RWPE2 (cell line): ENCODE measurements at regions not wholly inside any gene's neighbourhood (a gene's known extent, or its start where the extent isn't known, plus 50 kb on each side); places are given as distances from the start of the nearest gene placed in this dataset.
A peak's percentile ranks its signal among the peaks of the same experiment; 100 is the strongest.

Experiments
- ATAC-seq: fragments of 200-7000 bp; cut with Tn5 transposase; 3 replicates; pipeline ENCODE4 v1.9.1; 2021; ENCODE audit warnings: low read depth
- DNase-seq: peaks from one replicate; pipeline ENCODE4 v3.0.0-alpha.2; 2020; ENCODE audit warnings: low spot score
- H3K27ac ChIP-seq: fragments of 450-650 bp; 2 replicates; pipeline ENCODE4 v1.5.1; 2017; ENCODE audit warnings: mild to moderate bottlenecking; ENCODE audit not compliant: poor library complexity, severe bottlenecking
- H3K27me3 ChIP-seq: fragments of 250-450 bp; sonication (Bioruptor Pico); 2 replicates; pipeline ENCODE4 v1.5.1; 2021; ENCODE audit warnings: mild to moderate bottlenecking, moderate library complexity; ENCODE audit not compliant: insufficient read depth, poor library complexity, severe bottlenecking
- H3K36me3 ChIP-seq: fragments of 250-450 bp; sonication (Bioruptor Pico); 2 replicates; pipeline ENCODE4 v1.5.1; 2020; ENCODE audit warnings: low read depth, mild to moderate bottlenecking, moderate library complexity
- H3K4me1 ChIP-seq: fragments of 250-450 bp; sonication (Bioruptor Pico); 2 replicates; pipeline ENCODE4 v1.5.1; 2021; ENCODE audit warnings: mild to moderate bottlenecking, moderate library complexity; ENCODE audit not compliant: insufficient read depth, poor library complexity, severe bottlenecking
- H3K4me3 ChIP-seq: fragments of 250-450 bp; sonication (Bioruptor Pico); 2 replicates; pipeline ENCODE4 v1.5.1; 2021; ENCODE audit warnings: mild to moderate bottlenecking, moderate library complexity; ENCODE audit not compliant: severe bottlenecking
- H3K9me3 ChIP-seq: fragments of 250-450 bp; sonication (Bioruptor Pico); 2 replicates; pipeline ENCODE4 v1.5.1; 2021; ENCODE audit warnings: mild to moderate bottlenecking, moderate library complexity; ENCODE audit not compliant: severe bottlenecking
- TF ChIP-seq, protein P1 (sequence below): fragments of 450-650 bp; IDR thresholded peaks from one replicate; pipeline ENCODE4 v1.5.1; 2017; ENCODE audit warnings: mild to moderate bottlenecking, moderate library complexity; ENCODE audit not compliant: poor library complexity, severe bottlenecking

DNA sequence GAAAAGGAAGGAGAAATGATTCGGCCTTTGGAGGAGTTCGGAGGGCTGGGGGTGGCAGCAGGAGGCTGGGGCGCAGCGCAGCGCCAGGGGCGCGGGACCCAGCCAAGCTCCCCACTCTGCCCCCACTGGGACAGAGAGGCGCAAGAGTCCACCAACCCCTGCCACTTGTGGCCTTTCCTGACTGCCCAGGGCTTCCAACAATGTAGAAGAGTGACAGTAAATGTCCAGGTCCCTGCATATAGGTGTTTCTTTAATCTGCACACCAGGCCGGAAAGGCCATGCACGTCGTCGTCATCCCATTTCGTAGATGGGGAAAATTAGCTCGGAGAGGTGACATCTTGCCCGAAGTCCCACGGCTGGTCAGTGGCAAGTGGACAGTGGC, 96.6 kb downstream of the INHBB start:
- Histone ChIP-seq H3K4me3 (no peak overlapping the region), H3K27ac (no peak overlapping the region), H3K27me3 (no peaks in the 10 kb centered on the region), H3K4me1 (no peaks in the 10 kb centered on the region), H3K9me3 (no peaks in the 10 kb centered on the region), H3K36me3 (no peaks in the 10 kb centered on the region)
- TF ChIP-seq, protein P1, sequence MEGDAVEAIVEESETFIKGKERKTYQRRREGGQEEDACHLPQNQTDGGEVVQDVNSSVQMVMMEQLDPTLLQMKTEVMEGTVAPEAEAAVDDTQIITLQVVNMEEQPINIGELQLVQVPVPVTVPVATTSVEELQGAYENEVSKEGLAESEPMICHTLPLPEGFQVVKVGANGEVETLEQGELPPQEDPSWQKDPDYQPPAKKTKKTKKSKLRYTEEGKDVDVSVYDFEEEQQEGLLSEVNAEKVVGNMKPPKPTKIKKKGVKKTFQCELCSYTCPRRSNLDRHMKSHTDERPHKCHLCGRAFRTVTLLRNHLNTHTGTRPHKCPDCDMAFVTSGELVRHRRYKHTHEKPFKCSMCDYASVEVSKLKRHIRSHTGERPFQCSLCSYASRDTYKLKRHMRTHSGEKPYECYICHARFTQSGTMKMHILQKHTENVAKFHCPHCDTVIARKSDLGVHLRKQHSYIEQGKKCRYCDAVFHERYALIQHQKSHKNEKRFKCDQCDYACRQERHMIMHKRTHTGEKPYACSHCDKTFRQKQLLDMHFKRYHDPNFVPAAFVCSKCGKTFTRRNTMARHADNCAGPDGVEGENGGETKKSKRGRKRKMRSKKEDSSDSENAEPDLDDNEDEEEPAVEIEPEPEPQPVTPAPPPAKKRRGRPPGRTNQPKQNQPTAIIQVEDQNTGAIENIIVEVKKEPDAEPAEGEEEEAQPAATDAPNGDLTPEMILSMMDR, result no peak
- DNase-seq, result peak; percentile 9
- ATAC-seq, result no peak

DNA sequence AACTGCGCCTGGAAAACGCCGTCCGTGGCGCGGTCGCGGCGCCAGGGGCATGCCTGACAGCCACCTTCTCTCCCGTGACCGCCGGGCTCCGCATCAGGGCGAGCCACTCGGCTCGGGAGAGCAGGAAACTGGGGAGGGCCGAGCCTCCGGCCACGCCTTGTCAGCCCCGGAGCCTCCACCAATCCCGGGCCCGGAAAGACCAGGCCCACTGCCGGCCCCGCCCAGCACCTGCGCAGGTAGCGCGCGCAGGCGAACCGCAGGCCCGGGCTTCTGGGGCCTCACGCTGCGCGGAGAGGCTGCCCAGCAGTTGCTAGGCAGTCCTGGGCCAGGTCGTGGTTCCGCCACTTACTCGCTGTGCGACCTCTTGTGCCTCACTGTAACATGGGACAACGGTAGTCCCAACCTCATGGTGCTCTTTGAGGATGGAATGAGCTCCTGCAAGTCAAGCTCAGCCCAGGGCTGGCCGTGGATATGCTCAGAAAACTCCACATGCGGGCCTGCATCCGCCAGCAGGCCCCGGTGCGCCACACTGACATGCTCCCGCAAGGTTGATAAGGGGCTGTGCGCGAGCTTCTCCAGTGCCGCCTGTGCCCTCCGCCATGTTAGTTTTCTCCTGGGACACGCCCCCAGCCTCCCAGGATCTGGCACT, 97.1 kb downstream of the INHBB start:
- H3K27me3 ChIP-seq, result no peaks in the 10 kb centered on the region
- ATAC-seq (no peak), DNase-seq (peak; percentile 51)
- no peak overlapping the region for H3K4me3 ChIP-seq
- H3K27ac ChIP-seq, result no peak overlapping the region
- H3K4me1 ChIP-seq, result no peaks in the 10 kb centered on the region
- TF ChIP-seq, protein P1, result no peak
- no peaks in the 10 kb centered on the region for H3K36me3 ChIP-seq
- no peaks in the 10 kb centered on the region for H3K9me3 ChIP-seq

DNA sequence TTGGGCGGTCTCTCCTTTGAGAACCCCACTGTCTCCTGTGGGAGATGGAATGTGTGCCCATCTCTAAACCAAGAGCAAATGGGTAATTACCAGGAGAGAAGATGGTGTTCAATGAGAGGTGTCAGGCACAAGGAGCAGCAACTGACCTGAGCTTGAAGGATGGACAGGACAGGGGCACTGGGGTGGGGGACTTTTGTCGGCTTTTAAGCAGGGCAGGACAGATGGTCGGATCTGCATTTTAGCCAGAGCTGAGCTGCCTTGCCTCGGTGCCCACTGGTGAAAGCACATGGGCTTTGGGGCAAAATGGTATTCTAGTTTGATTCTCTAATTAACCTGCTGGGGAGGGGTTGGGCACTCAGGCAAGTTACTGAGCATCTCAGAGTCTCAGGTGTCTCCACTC, 98.0 kb downstream of the INHBB start:
- Histone ChIP-seq H3K27me3 (no peaks in the 10 kb centered on the region), H3K9me3 (no peaks in the 10 kb centered on the region), H3K27ac (no peak overlapping the region), H3K4me3 (no peak overlapping the region), H3K4me1 (no peaks in the 10 kb centered on the region), H3K36me3 (no peaks in the 10 kb centered on the region)
- ATAC-seq, result no peak
- DNase-seq, result peak; percentile 9
- TF ChIP-seq, protein P1, result no peak

DNA sequence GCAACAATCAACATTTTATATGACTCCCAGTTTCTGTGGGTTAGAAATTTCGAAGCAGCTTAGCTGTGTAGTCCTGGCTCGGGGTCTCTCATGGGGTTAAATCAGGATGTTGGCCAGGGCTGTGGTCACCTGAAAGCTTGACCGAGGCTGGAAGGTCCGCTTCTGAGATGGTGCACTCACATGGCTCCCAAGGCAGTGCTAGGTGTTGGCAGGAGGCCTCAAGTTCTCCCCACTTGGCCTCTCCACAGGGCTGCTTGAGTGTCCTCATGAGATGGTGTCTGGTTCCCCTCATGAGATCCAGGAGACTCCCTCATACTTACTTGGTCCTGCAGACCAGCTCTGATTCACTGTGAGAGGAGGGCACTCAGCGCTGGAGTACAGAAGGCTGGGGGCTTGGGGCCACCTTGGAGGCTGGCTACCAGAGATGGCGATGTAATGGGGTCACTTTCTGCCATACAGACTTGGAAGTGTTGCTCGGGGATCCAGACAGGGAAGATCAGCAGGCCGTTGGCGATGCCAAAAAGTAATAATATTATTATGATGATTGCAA, 98.8 kb downstream of the INHBB start:
- no peak overlapping the region for H3K27ac ChIP-seq
- DNase-seq (no peak), ATAC-seq (no peak)
- no peaks in the 10 kb centered on the region for H3K4me1 ChIP-seq
- H3K4me3 ChIP-seq, result no peak overlapping the region
- TF ChIP-seq, protein P1, result no peak
- no peaks in the 10 kb centered on the region for H3K27me3 ChIP-seq
- no peaks in the 10 kb centered on the region for H3K9me3 ChIP-seq
- no peaks in the 10 kb centered on the region for H3K36me3 ChIP-seq

DNA sequence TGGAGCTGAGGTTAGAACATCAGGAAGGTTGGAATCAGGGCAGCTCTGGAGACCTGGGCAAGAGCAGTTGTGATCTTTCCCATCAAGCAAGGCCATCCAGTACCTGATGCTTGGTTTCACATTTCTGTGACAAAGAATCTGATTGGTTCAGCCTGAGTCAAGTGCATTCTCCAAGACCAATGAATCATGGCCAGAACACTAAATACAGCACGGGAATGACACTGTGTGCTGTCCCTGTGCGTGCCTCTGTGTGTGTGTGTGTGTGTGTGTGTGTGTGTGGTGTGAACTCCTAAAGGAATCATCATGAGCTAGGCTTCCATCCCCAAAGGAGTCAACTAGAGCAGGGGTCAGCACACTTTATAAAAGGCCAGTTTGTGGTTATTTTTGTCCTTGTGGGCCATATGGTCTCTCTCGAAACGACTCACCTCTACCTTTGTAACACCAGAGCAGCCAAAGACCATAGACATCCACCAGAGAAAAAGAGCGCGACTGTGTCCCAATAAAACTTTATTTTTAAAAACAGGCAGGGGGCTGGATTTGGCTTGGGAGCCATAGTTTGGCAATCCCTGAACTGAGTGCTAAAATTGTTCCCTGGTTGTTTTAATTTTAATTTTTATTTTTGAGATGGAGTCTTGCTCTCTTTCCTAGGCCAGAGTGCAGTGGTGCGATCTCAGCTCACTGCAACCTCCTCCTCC, 99.7 kb downstream of the INHBB start:
- Histone ChIP-seq H3K27ac (no peak overlapping the region), H3K36me3 (no peaks in the 10 kb centered on the region), H3K9me3 (no peaks in the 10 kb centered on the region), H3K27me3 (no peaks in the 10 kb centered on the region), H3K4me1 (no peaks in the 10 kb centered on the region), H3K4me3 (no peak overlapping the region)
- ATAC-seq (no peak), DNase-seq (no peak)
- TF ChIP-seq, protein P1, result no peak
